Keratinocyte (primary cell): ENCODE measurements at regions not wholly inside any gene's neighbourhood (a gene's known extent, or its start where the extent isn't known, plus 50 kb on each side); places are given as distances from the start of the nearest gene placed in this dataset.

ENCODE experiments used
- EZH2 ChIP-seq: IDR thresholded peaks from one replicate; pipeline ENCODE4 v1.6.1; 2012; ENCODE audit warnings: inconsistent platforms, mild to moderate bottlenecking, low read length, moderate library complexity
- TF ChIP-seq, protein P1 (sequence below), 3 experiments: IDR thresholded peaks in 1 of 3; conservative IDR thresholded peaks in 1 of 3; optimal IDR thresholded peaks in 1 of 3; 2 replicates in 2 of 3; 3 replicates in 1 of 3; pipeline versions ENCODE3 to v1.5.1; 2011; ENCODE audit warnings: low read length in 3 of 3, mild to moderate bottlenecking in 3 of 3, moderate library complexity in 2 of 3, control low read depth in 1 of 3, inconsistent platforms in 1 of 3; ENCODE audit not compliant: insufficient read depth in 2 of 3; ENCODE audit errors: extremely low read depth in 1 of 3

DNA sequence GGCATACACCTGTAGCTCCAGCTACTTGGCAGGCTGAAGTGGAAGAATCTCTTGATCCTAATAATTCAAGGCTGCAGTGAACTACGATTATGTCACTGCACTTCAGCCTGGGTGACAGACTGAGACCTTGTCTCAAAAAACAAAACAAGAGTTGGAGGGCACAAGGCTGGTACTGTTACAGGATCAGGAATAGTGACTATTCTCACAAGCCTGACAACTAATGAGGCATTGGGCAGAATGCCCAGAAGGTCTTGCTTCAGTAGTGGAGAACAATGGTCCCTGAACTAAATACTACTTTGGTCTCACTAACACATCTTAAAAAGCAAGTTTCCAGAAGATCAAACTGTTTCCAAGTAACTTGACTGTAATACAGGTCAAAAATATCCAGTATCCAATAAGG lies 182.9 kb upstream of the RFX3 start:
- TF ChIP-seq EZH2: no peak
- TF ChIP-seq, protein P1, sequence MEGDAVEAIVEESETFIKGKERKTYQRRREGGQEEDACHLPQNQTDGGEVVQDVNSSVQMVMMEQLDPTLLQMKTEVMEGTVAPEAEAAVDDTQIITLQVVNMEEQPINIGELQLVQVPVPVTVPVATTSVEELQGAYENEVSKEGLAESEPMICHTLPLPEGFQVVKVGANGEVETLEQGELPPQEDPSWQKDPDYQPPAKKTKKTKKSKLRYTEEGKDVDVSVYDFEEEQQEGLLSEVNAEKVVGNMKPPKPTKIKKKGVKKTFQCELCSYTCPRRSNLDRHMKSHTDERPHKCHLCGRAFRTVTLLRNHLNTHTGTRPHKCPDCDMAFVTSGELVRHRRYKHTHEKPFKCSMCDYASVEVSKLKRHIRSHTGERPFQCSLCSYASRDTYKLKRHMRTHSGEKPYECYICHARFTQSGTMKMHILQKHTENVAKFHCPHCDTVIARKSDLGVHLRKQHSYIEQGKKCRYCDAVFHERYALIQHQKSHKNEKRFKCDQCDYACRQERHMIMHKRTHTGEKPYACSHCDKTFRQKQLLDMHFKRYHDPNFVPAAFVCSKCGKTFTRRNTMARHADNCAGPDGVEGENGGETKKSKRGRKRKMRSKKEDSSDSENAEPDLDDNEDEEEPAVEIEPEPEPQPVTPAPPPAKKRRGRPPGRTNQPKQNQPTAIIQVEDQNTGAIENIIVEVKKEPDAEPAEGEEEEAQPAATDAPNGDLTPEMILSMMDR (optimal IDR thresholded peaks at IDR 0.05 in 1 of 3, IDR thresholded peaks at IDR 0.05 in 1 of 3, conservative IDR thresholded peaks at IDR 0.05 in 1 of 3; ENCODE audit: extremely low read depth in 1 of 3, insufficient read depth in 2 of 3, low read length in 3 of 3): no peak
